HFFc6 (cell line): ENCODE measurements at regions not wholly inside any gene's neighbourhood (a gene's known extent, or its start where the extent isn't known, plus 50 kb on each side); places are given as distances from the start of the nearest gene placed in this dataset.

Experiments
- DNase-seq: peaks from one replicate; pipeline ENCODE4 v3.0.0-alpha.2; 2018
- H3K27ac Mint-ChIP-seq: 2 replicates; pipeline ENCODE4 v1.8.0; 2020; ENCODE audit warnings: mild to moderate bottlenecking, mixed read lengths
- H3K27me3 Mint-ChIP-seq: 2 replicates; pipeline ENCODE4 v1.8.0; 2021; ENCODE audit warnings: mild to moderate bottlenecking, moderate library complexity, mixed read lengths; ENCODE audit not compliant: insufficient read depth
- H3K36me3 Mint-ChIP-seq: 2 replicates; pipeline ENCODE4 v1.8.0; 2021; ENCODE audit warnings: low read depth, mixed read lengths
- H3K4me1 Mint-ChIP-seq: 2 replicates; pipeline ENCODE4 v1.8.0; 2020; ENCODE audit warnings: low read depth, mixed read lengths
- H3K4me3 Mint-ChIP-seq: 2 replicates; pipeline ENCODE4 v1.8.0; 2020; ENCODE audit warnings: mild to moderate bottlenecking, moderate library complexity, mixed read lengths
- H3K9me3 Mint-ChIP-seq: 2 replicates; pipeline ENCODE4 v1.8.0; 2020; ENCODE audit warnings: mild to moderate bottlenecking, mixed read lengths
- CTCF ChIP-seq: fragments of 200-600 bp; sonication (generic); IDR thresholded peaks from 2 replicates; pipeline ENCODE4 v1.5.0; 2021; ENCODE audit warnings: antibody characterized with exemption, mild to moderate bottlenecking

GRCh38 chr13:29706923-29707322, 111.4 kb upstream of the SLC7A1 start:
- Mint-ChIP-seq H3K9me3 (no peaks in the 10 kb centered on the region), H3K27ac (no peak overlapping the region), H3K36me3 (no peaks in the 10 kb centered on the region), H3K4me1 (peaks cover 73% of the 10 kb centered on the region), H3K27me3 (no peaks in the 10 kb centered on the region; the same call in 1 of the 2 replicates), H3K4me3 (no peak overlapping the region)
- DNase-seq = no peak
- TF ChIP-seq CTCF = no peak

- DNase-seq = peak; percentile 15
These were observed 109.2 kb upstream of the SLC7A1 start for GRCh38 chr13:29704648-29705047.

GRCh38 chr13:29703421-29703820, 107.9 kb upstream of the SLC7A1 start:
- no peaks in the 10 kb centered on the region for H3K9me3 Mint-ChIP-seq
- peak overlapping the region; percentile 89 for H3K27ac Mint-ChIP-seq
- peaks cover 75% of the 10 kb centered on the region for H3K4me1 Mint-ChIP-seq
- H3K27me3 Mint-ChIP-seq = no peaks in the 10 kb centered on the region; the same call in 1 of the 2 replicates
- H3K4me3 Mint-ChIP-seq = peak overlapping the region; percentile 85
- no peak for DNase-seq
- no peaks in the 10 kb centered on the region for H3K36me3 Mint-ChIP-seq
- no peak for TF ChIP-seq CTCF

More at GRCh38 chr13:29704648-29705047, 109.2 kb upstream of the SLC7A1 start:
- H3K27me3 Mint-ChIP-seq = no peaks in the 10 kb centered on the region; the same call in 1 of the 2 replicates
- H3K4me3 Mint-ChIP-seq = no peak overlapping the region
- no peaks in the 10 kb centered on the region for H3K36me3 Mint-ChIP-seq
- H3K4me1 Mint-ChIP-seq = peaks cover 87% of the 10 kb centered on the region
- peak overlapping the region; percentile 20; the same call in 1 of the 2 replicates for H3K27ac Mint-ChIP-seq
- no peaks in the 10 kb centered on the region for H3K9me3 Mint-ChIP-seq
- TF ChIP-seq CTCF = peak; percentile 18; the same call in 1 of the 2 replicates

- Mint-ChIP-seq H3K36me3 (no peaks in the 10 kb centered on the region), H3K27ac (peak overlapping the region; percentile 89), H3K9me3 (no peaks in the 10 kb centered on the region), H3K4me3 (peak overlapping the region; percentile 85), H3K4me1 (peaks cover 70% of the 10 kb centered on the region), H3K27me3 (no peaks in the 10 kb centered on the region)
- DNase-seq = peak; percentile 90
- no peak for TF ChIP-seq CTCF
These were observed 107.4 kb upstream of the SLC7A1 start for GRCh38 chr13:29702912-29703351.

GRCh38 chr13:29698106-29698505, 102.6 kb upstream of the SLC7A1 start:
- Mint-ChIP-seq H3K27ac (no peak overlapping the region), H3K4me1 (peaks cover 26% of the 10 kb centered on the region), H3K27me3 (no peaks in the 10 kb centered on the region), H3K9me3 (no peaks in the 10 kb centered on the region), H3K4me3 (no peak overlapping the region), H3K36me3 (peaks cover 4% of the 10 kb centered on the region; the same call in 1 of the 2 replicates)
- DNase-seq = no peak
- no peak for TF ChIP-seq CTCF

GRCh38 chr13:29696606-29697005, 101.1 kb upstream of the SLC7A1 start:
- no peak overlapping the region for H3K4me3 Mint-ChIP-seq
- no peak for TF ChIP-seq CTCF
- H3K4me1 Mint-ChIP-seq = peaks cover 22% of the 10 kb centered on the region
- H3K9me3 Mint-ChIP-seq = no peaks in the 10 kb centered on the region
- no peak overlapping the region for H3K27ac Mint-ChIP-seq
- H3K36me3 Mint-ChIP-seq = peaks cover 4% of the 10 kb centered on the region; the same call in 1 of the 2 replicates
- H3K27me3 Mint-ChIP-seq = no peaks in the 10 kb centered on the region
- DNase-seq = no peak
